OCI-LY3 (cell line): ENCODE measurements at regions not wholly inside any gene's neighbourhood (a gene's known extent, or its start where the extent isn't known, plus 50 kb on each side); places are given as distances from the start of the nearest gene placed in this dataset.
"Not testable (repeated sequence)": the region's sequence is repeated elsewhere in the genome, so short reads cannot be mapped to it uniquely, and the experiment has no call there.

Experiments
- EZH2phosphoT487 ChIP-seq: fragments of 200-600 bp; shearing (Covaris generic); IDR thresholded peaks from 2 replicates; pipeline ENCODE4 v1.6.1; 2018; ENCODE audit warnings: antibody characterized with exemption, mixed run types, low read depth
- TF ChIP-seq, protein P1 (sequence below): fragments of 200-600, 300-600 bp; sonication (generic); IDR thresholded peaks from 2 replicates; pipeline ENCODE4 v1.5.1; 2014; ENCODE audit warnings: antibody characterized with exemption, low read length, low read depth

DNA sequence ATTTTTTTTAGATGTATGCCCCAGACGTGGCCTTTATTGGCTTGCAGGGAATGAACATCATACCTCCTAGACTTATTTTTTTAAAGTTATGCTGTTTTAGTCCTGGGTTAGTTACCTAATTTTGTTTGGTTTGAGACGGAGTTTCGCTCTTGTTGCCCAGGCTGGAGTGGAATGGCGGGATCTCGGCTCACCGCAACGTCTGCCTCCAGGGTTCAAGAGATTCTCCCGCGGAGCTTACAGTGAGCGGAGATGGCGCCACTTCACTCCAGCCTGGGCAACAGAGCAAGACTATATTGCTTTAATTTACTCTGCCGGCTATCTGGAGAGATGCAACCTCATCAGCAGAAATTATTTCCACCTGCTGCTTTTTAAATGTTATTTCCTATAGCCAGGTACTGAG is 82.9 kb upstream of the TNK2 start:
- TF ChIP-seq, protein P1, sequence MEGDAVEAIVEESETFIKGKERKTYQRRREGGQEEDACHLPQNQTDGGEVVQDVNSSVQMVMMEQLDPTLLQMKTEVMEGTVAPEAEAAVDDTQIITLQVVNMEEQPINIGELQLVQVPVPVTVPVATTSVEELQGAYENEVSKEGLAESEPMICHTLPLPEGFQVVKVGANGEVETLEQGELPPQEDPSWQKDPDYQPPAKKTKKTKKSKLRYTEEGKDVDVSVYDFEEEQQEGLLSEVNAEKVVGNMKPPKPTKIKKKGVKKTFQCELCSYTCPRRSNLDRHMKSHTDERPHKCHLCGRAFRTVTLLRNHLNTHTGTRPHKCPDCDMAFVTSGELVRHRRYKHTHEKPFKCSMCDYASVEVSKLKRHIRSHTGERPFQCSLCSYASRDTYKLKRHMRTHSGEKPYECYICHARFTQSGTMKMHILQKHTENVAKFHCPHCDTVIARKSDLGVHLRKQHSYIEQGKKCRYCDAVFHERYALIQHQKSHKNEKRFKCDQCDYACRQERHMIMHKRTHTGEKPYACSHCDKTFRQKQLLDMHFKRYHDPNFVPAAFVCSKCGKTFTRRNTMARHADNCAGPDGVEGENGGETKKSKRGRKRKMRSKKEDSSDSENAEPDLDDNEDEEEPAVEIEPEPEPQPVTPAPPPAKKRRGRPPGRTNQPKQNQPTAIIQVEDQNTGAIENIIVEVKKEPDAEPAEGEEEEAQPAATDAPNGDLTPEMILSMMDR: not testable (repeated sequence)
- not testable (repeated sequence) for TF ChIP-seq EZH2phosphoT487
